ENCODE measurements at regions not wholly inside any gene's neighbourhood (a gene's known extent, or its start where the extent isn't known, plus 50 kb on each side); places are given as distances from the start of the nearest gene placed in this dataset.
"Not testable (repeated sequence)": the region's sequence is repeated elsewhere in the genome, so short reads cannot be mapped to it uniquely, and the experiment has no call there.

- Mint-ChIP-seq H3K9me3 (peaks cover 36% of the 10 kb centered on the region), H3K27me3 (no peaks in the 10 kb centered on the region), H3K4me1 (ENCODE audit: low read depth) (no peaks in the 10 kb centered on the region), H3K36me3 (ENCODE audit: low read depth) (no peaks in the 10 kb centered on the region), H3K27ac (no peak overlapping the region), H3K4me3 (no peak overlapping the region)
- DNase-seq: no peak
- ChIA-PET CTCF (interaction anchor here (1.1 kb wide), 1 partner anchor 8 kb away, joined by 4 read pairs; no protein-coding TSS in a partner anchor), POLR2A (no interaction called here)
- TF ChIP-seq, protein P1, sequence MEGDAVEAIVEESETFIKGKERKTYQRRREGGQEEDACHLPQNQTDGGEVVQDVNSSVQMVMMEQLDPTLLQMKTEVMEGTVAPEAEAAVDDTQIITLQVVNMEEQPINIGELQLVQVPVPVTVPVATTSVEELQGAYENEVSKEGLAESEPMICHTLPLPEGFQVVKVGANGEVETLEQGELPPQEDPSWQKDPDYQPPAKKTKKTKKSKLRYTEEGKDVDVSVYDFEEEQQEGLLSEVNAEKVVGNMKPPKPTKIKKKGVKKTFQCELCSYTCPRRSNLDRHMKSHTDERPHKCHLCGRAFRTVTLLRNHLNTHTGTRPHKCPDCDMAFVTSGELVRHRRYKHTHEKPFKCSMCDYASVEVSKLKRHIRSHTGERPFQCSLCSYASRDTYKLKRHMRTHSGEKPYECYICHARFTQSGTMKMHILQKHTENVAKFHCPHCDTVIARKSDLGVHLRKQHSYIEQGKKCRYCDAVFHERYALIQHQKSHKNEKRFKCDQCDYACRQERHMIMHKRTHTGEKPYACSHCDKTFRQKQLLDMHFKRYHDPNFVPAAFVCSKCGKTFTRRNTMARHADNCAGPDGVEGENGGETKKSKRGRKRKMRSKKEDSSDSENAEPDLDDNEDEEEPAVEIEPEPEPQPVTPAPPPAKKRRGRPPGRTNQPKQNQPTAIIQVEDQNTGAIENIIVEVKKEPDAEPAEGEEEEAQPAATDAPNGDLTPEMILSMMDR (IDR thresholded peaks at IDR 0.05): no peak
- intact Hi-C loops (cut with micrococcal nuclease): no loop called here
- ATAC-seq: no peak
Measured at GRCh38 chr10:52586710-52587109, 185.9 kb downstream of the MBL2 start.

- ATAC-seq: no peak
- no peak for DNase-seq
- H3K27ac Mint-ChIP-seq: no peak overlapping the region
- H3K27me3 Mint-ChIP-seq: no peaks in the 10 kb centered on the region
- H3K36me3 Mint-ChIP-seq (ENCODE audit: low read depth): no peaks in the 10 kb centered on the region
- H3K4me1 Mint-ChIP-seq (ENCODE audit: low read depth): no peaks in the 10 kb centered on the region
- TF ChIP-seq, protein P1 (IDR thresholded peaks at IDR 0.05): no peak
- H3K4me3 Mint-ChIP-seq: no peak overlapping the region
- intact Hi-C loops (cut with micrococcal nuclease): loop anchor here (10.0 kb wide), 1 partner anchor 283 kb away; the partner anchor contains the start of gene DKK1
- ChIA-PET CTCF (no interaction called here), POLR2A (no interaction called here)
- no peaks in the 10 kb centered on the region for H3K9me3 Mint-ChIP-seq
Measured at GRCh38 chr10:52597189-52597863, 175.3 kb downstream of the MBL2 start.

GRCh38 chr10:52598936-52599335, 173.6 kb downstream of the MBL2 start:
- Mint-ChIP-seq H3K36me3 (ENCODE audit: low read depth) (no peaks in the 10 kb centered on the region), H3K9me3 (no peaks in the 10 kb centered on the region), H3K4me3 (no peak overlapping the region), H3K4me1 (ENCODE audit: low read depth) (no peaks in the 10 kb centered on the region), H3K27me3 (no peaks in the 10 kb centered on the region), H3K27ac (no peak overlapping the region)
- DNase-seq (no peak), ATAC-seq (no peak)
- intact Hi-C loops (cut with micrococcal nuclease): loop anchor here (10.0 kb wide), 1 partner anchor 284 kb away; the partner anchor contains the start of gene DKK1
- TF ChIP-seq, protein P1 (IDR thresholded peaks at IDR 0.05): no peak
- ChIA-PET CTCF (no interaction called here), POLR2A (no interaction called here)

GRCh38 chr10:52599551-52600200, 172.9 kb downstream of the MBL2 start:
- DNase-seq: no peak
- Mint-ChIP-seq H3K27ac (no peak overlapping the region), H3K36me3 (ENCODE audit: low read depth) (no peaks in the 10 kb centered on the region), H3K4me1 (ENCODE audit: low read depth) (no peaks in the 10 kb centered on the region), H3K27me3 (no peaks in the 10 kb centered on the region), H3K4me3 (no peak overlapping the region), H3K9me3 (no peaks in the 10 kb centered on the region)
- intact Hi-C loops (cut with micrococcal nuclease): loop anchor here (10.0 kb wide), 1 partner anchor 285 kb away; the partner anchor contains the start of gene DKK1
- no peak for ATAC-seq
- ChIA-PET POLR2A (no interaction called here), CTCF (no interaction called here)
- TF ChIP-seq, protein P1 (IDR thresholded peaks at IDR 0.05): no peak

DNA sequence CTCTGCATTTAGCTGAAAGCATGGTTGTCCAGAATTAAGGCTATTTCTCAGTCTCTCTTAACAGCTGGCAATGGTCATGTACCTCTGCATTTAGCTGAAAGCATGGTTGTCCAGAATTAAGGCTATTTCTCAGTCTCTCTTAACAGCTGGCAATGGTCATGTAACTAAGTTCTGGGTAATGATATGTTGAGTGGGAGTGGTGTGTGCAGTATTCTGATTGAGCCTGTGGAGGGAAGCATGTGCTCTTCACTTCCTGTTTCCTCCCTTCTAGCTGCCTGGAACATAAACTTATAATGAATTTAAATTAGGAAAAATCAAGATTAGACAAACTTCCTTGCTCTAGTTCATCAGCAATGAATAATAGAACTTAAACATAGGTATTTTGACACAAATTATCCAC, 168.5 kb downstream of the MBL2 start:
- H3K9me3 Mint-ChIP-seq; H3K27ac Mint-ChIP-seq; CTCF ChIA-PET; H3K36me3 Mint-ChIP-seq (ENCODE audit: low read depth); H3K4me3 Mint-ChIP-seq; H3K27me3 Mint-ChIP-seq; POLR2A ChIA-PET; H3K4me1 Mint-ChIP-seq (ENCODE audit: low read depth); ATAC-seq; intact Hi-C loops (cut with micrococcal nuclease); DNase-seq: not testable (repeated sequence)

Data from activated CD8-positive, alpha-beta T cell treated with anti-CD3 and anti-CD28 coated beads for 36 hours (primary cell).